ENCODE measurements at regions not wholly inside any gene's neighbourhood (a gene's known extent, or its start where the extent isn't known, plus 50 kb on each side); places are given as distances from the start of the nearest gene placed in this dataset.

- no peaks in the 10 kb centered on the region for H3K36me3 Mint-ChIP-seq
- peaks cover 0 to 3% (median 0%) of the 10 kb centered on the region in 3 donors for H3K9me3 Mint-ChIP-seq
- DNase-seq (no peak), ATAC-seq (replicated peaks in 1 of 4) (no peak)
- H3K27ac ChIP-seq (ENCODE audit: low read length) = no peak overlapping the region
- no peaks in the 10 kb centered on the region for H3K27me3 ChIP-seq (replicated peaks in 1 of 2; ENCODE audit: control insufficient read depth in 2 of 2, extremely low read depth in 1 of 2, insufficient read depth in 2 of 2, low read length in 1 of 2)
- H3K9me3 ChIP-seq = no peaks in the 10 kb centered on the region
- CTCF ChIA-PET = interaction anchor here in 1 of 2 donors (0.6 kb wide), 1 partner anchor 110 kb away, joined by 6 read pairs; no protein-coding TSS in a partner anchor
- 60% methylated on average over 3 of the region's 6 CpGs for WGBS (ENCODE audit: insufficient coverage)
- no peak overlapping the region for H3K27ac Mint-ChIP-seq
- no peaks in the 10 kb centered on the region for H3K4me1 ChIP-seq (ENCODE audit: control insufficient read depth in 1 of 2, extremely low read depth in 1 of 2, insufficient read depth in 2 of 2, low read length in 2 of 2)
- peaks cover 2 to 4% of the 10 kb centered on the region in 2 donors for H3K27me3 Mint-ChIP-seq
- H3K4me3 Mint-ChIP-seq = no peak overlapping the region
- H3K4me3 ChIP-seq (ENCODE audit: control insufficient read depth in 1 of 2, extremely low read depth in 1 of 2, low read length in 1 of 2) = no peak overlapping the region
- H3K36me3 ChIP-seq (ENCODE audit: control insufficient read depth in 2 of 2, extremely low read depth in 1 of 2, insufficient read depth in 1 of 2, low read length in 1 of 2) = no peaks in the 10 kb centered on the region
- POLR2A ChIA-PET = interaction anchor here in 1 of 2 donors (0.9 kb wide), 1 partner anchor 31 kb away, joined by 3 read pairs; no protein-coding TSS in a partner anchor
- H3K4me1 Mint-ChIP-seq = no peaks in the 10 kb centered on the region
Measured at GRCh38 chr18:22521026-22521707, 103.5 kb upstream of the CTAGE1 start.

GRCh38 chr18:22523481-22523880, 105.8 kb upstream of the CTAGE1 start:
- no peaks in the 10 kb centered on the region for H3K36me3 ChIP-seq (ENCODE audit: control insufficient read depth in 2 of 2, extremely low read depth in 1 of 2, insufficient read depth in 1 of 2, low read length in 1 of 2)
- Mint-ChIP-seq H3K36me3 (no peaks in the 10 kb centered on the region), H3K27ac (no peak overlapping the region), H3K27me3 (peaks cover 2 to 4% of the 10 kb centered on the region in 2 donors), H3K9me3 (peaks cover 0 to 4% (median 0%) of the 10 kb centered on the region in 3 donors), H3K4me3 (no peak overlapping the region), H3K4me1 (no peaks in the 10 kb centered on the region)
- WGBS (ENCODE audit: insufficient coverage) = 11% methylated on average over 1 of the region's 2 CpGs
- H3K27me3 ChIP-seq (replicated peaks in 1 of 2; ENCODE audit: control insufficient read depth in 2 of 2, extremely low read depth in 1 of 2, insufficient read depth in 2 of 2, low read length in 1 of 2) = no peaks in the 10 kb centered on the region
- no peaks in the 10 kb centered on the region for H3K4me1 ChIP-seq (ENCODE audit: control insufficient read depth in 1 of 2, extremely low read depth in 1 of 2, insufficient read depth in 2 of 2, low read length in 2 of 2)
- H3K27ac ChIP-seq (ENCODE audit: low read length) = no peak overlapping the region
- H3K9me3 ChIP-seq = no peaks in the 10 kb centered on the region
- ATAC-seq (replicated peaks in 1 of 4) (no peak), DNase-seq (no peak)
- ChIA-PET CTCF (no interaction called here), POLR2A (no interaction called here)
- H3K4me3 ChIP-seq (ENCODE audit: control insufficient read depth in 1 of 2, extremely low read depth in 1 of 2, low read length in 1 of 2) = no peak overlapping the region

- Histone ChIP-seq H3K27me3 (replicated peaks in 1 of 2; ENCODE audit: control insufficient read depth in 2 of 2, extremely low read depth in 1 of 2, insufficient read depth in 2 of 2, low read length in 1 of 2) (no peaks in the 10 kb centered on the region), H3K4me3 (ENCODE audit: control insufficient read depth in 1 of 2, extremely low read depth in 1 of 2, low read length in 1 of 2) (no peak overlapping the region), H3K4me1 (ENCODE audit: control insufficient read depth in 1 of 2, extremely low read depth in 1 of 2, insufficient read depth in 2 of 2, low read length in 2 of 2) (no peaks in the 10 kb centered on the region), H3K9me3 (no peaks in the 10 kb centered on the region), H3K27ac (ENCODE audit: low read length) (no peak overlapping the region), H3K36me3 (ENCODE audit: control insufficient read depth in 2 of 2, extremely low read depth in 1 of 2, insufficient read depth in 1 of 2, low read length in 1 of 2) (no peaks in the 10 kb centered on the region)
- ChIA-PET CTCF (no interaction called here), POLR2A (interaction anchor here in 1 of 2 donors (0.6 kb wide), 1 partner anchor 65 kb away, joined by 4 read pairs; no protein-coding TSS in a partner anchor)
- DNase-seq (no peak), ATAC-seq (replicated peaks in 1 of 4) (no peak)
- H3K27ac Mint-ChIP-seq = no peak overlapping the region
- no peaks in the 10 kb centered on the region for H3K36me3 Mint-ChIP-seq
- WGBS (ENCODE audit: insufficient coverage) = no CpG with 5 or more reads among the region's 6 CpGs
- no peaks in the 10 kb centered on the region for H3K4me1 Mint-ChIP-seq
- no peak overlapping the region for H3K4me3 Mint-ChIP-seq
- peaks cover 4% of the 10 kb centered on the region in 2 donors for H3K27me3 Mint-ChIP-seq
- peaks cover 0 to 4% (median 0%) of the 10 kb centered on the region in 3 donors for H3K9me3 Mint-ChIP-seq
Measured at GRCh38 chr18:22524783-22525182, 107.1 kb upstream of the CTAGE1 start.

- Histone ChIP-seq H3K27me3 (replicated peaks in 1 of 2; ENCODE audit: control insufficient read depth in 2 of 2, extremely low read depth in 1 of 2, insufficient read depth in 2 of 2, low read length in 1 of 2) (no peaks in the 10 kb centered on the region), H3K4me1 (ENCODE audit: control insufficient read depth in 1 of 2, extremely low read depth in 1 of 2, insufficient read depth in 2 of 2, low read length in 2 of 2) (no peaks in the 10 kb centered on the region), H3K4me3 (ENCODE audit: control insufficient read depth in 1 of 2, extremely low read depth in 1 of 2, low read length in 1 of 2) (no peak overlapping the region), H3K27ac (ENCODE audit: low read length) (no peak overlapping the region), H3K36me3 (ENCODE audit: control insufficient read depth in 2 of 2, extremely low read depth in 1 of 2, insufficient read depth in 1 of 2, low read length in 1 of 2) (no peaks in the 10 kb centered on the region), H3K9me3 (no peaks in the 10 kb centered on the region)
- H3K4me1 Mint-ChIP-seq = no peaks in the 10 kb centered on the region
- no peaks in the 10 kb centered on the region for H3K36me3 Mint-ChIP-seq
- H3K9me3 Mint-ChIP-seq = peaks cover 0 to 4% (median 0%) of the 10 kb centered on the region in 3 donors
- ChIA-PET POLR2A (no interaction called here), CTCF (no interaction called here)
- no peak overlapping the region for H3K27ac Mint-ChIP-seq
- peaks cover 4% of the 10 kb centered on the region in 2 donors for H3K27me3 Mint-ChIP-seq
- H3K4me3 Mint-ChIP-seq = no peak overlapping the region
- WGBS (ENCODE audit: insufficient coverage) = no CpG with 5 or more reads among the region's 3 CpGs
- ATAC-seq (replicated peaks in 1 of 4) = no peak
- DNase-seq = no peak
Measured at GRCh38 chr18:22525313-22525712, 107.6 kb upstream of the CTAGE1 start.

- no peaks in the 10 kb centered on the region for H3K4me1 Mint-ChIP-seq
- peaks cover 0 to 4% (median 0%) of the 10 kb centered on the region in 3 donors for H3K9me3 Mint-ChIP-seq
- H3K4me1 ChIP-seq (ENCODE audit: control insufficient read depth in 1 of 2, extremely low read depth in 1 of 2, insufficient read depth in 2 of 2, low read length in 2 of 2) = no peaks in the 10 kb centered on the region
- H3K36me3 ChIP-seq (ENCODE audit: control insufficient read depth in 2 of 2, extremely low read depth in 1 of 2, insufficient read depth in 1 of 2, low read length in 1 of 2) = no peaks in the 10 kb centered on the region
- no peaks in the 10 kb centered on the region for H3K9me3 ChIP-seq
- no peaks in the 10 kb centered on the region for H3K27me3 ChIP-seq (replicated peaks in 1 of 2; ENCODE audit: control insufficient read depth in 2 of 2, extremely low read depth in 1 of 2, insufficient read depth in 2 of 2, low read length in 1 of 2)
- no peak overlapping the region for H3K27ac ChIP-seq (ENCODE audit: low read length)
- H3K27ac Mint-ChIP-seq = no peak overlapping the region
- no peak overlapping the region for H3K4me3 Mint-ChIP-seq
- CTCF ChIA-PET = no interaction called here
- H3K36me3 Mint-ChIP-seq = no peaks in the 10 kb centered on the region
- POLR2A ChIA-PET = no interaction called here
- no peak overlapping the region for H3K4me3 ChIP-seq (ENCODE audit: control insufficient read depth in 1 of 2, extremely low read depth in 1 of 2, low read length in 1 of 2)
- ATAC-seq (replicated peaks in 1 of 4) (no peak), DNase-seq (no peak)
- peaks cover 4% of the 10 kb centered on the region in 2 donors for H3K27me3 Mint-ChIP-seq
- WGBS (ENCODE audit: insufficient coverage) = 96% methylated on average over 3 of the region's 3 CpGs
Measured at GRCh38 chr18:22525883-22526282, 108.2 kb upstream of the CTAGE1 start.

- H3K27me3 ChIP-seq (replicated peaks in 1 of 2; ENCODE audit: control insufficient read depth in 2 of 2, extremely low read depth in 1 of 2, insufficient read depth in 2 of 2, low read length in 1 of 2) = no peaks in the 10 kb centered on the region
- no peaks in the 10 kb centered on the region for H3K9me3 ChIP-seq
- H3K36me3 ChIP-seq (ENCODE audit: control insufficient read depth in 2 of 2, extremely low read depth in 1 of 2, insufficient read depth in 1 of 2, low read length in 1 of 2) = no peaks in the 10 kb centered on the region
- DNase-seq (no peak), ATAC-seq (replicated peaks in 1 of 4) (no peak)
- no peak overlapping the region for H3K4me3 ChIP-seq (ENCODE audit: control insufficient read depth in 1 of 2, extremely low read depth in 1 of 2, low read length in 1 of 2)
- POLR2A ChIA-PET = no interaction called here
- Mint-ChIP-seq H3K36me3 (no peaks in the 10 kb centered on the region), H3K9me3 (peaks cover 0 to 4% (median 0%) of the 10 kb centered on the region in 3 donors), H3K4me3 (no peak overlapping the region), H3K27ac (no peak overlapping the region), H3K4me1 (no peaks in the 10 kb centered on the region), H3K27me3 (peaks cover 0 to 4% of the 10 kb centered on the region in 2 donors)
- WGBS (ENCODE audit: insufficient coverage) = no CpG with 5 or more reads among the region's 3 CpGs
- H3K4me1 ChIP-seq (ENCODE audit: control insufficient read depth in 1 of 2, extremely low read depth in 1 of 2, insufficient read depth in 2 of 2, low read length in 2 of 2) = no peaks in the 10 kb centered on the region
- no peak overlapping the region for H3K27ac ChIP-seq (ENCODE audit: low read length)
- CTCF ChIA-PET = no interaction called here
Measured at GRCh38 chr18:22528291-22528690, 110.6 kb upstream of the CTAGE1 start.
